T-helper 2 cell treated with Interferon-gamma antibody and Interleukin-4, amounts not matched to agents 5 μg/mL and 100 μg/mL, for 36 hours (primary cell): ENCODE measurements at regions not wholly inside any gene's neighbourhood (a gene's known extent, or its start where the extent isn't known, plus 50 kb on each side); places are given as distances from the start of the nearest gene placed in this dataset.

ENCODE experiments used
- DNase-seq: peaks from one replicate; pipeline ENCODE4 v3.0.0; 2021; ENCODE audit warnings: low spot score
- H3K27ac Mint-ChIP-seq: one replicate; pipeline ENCODE4 v1.8.0; 2021; ENCODE audit warnings: mild to moderate bottlenecking, mixed read lengths
- H3K27me3 Mint-ChIP-seq: one replicate; pipeline ENCODE4 v1.8.0; 2021; ENCODE audit warnings: low read depth, mixed read lengths
- H3K36me3 Mint-ChIP-seq: one replicate; pipeline ENCODE4 v1.8.0; 2021; ENCODE audit warnings: low read depth, mixed read lengths
- H3K4me1 Mint-ChIP-seq: one replicate; pipeline ENCODE4 v1.8.0; 2021; ENCODE audit warnings: low read depth, mixed read lengths
- H3K4me3 Mint-ChIP-seq: one replicate; pipeline ENCODE4 v1.8.0; 2022; ENCODE audit warnings: mild to moderate bottlenecking, moderate library complexity, mixed read lengths
- H3K9me3 Mint-ChIP-seq: one replicate; pipeline ENCODE4 v1.8.0; 2021; ENCODE audit warnings: mixed read lengths

- no peak overlapping the region for H3K4me3 Mint-ChIP-seq
- peaks cover 35% of the 10 kb centered on the region for H3K4me1 Mint-ChIP-seq
- H3K9me3 Mint-ChIP-seq, result no peaks in the 10 kb centered on the region
- no peak overlapping the region for H3K27ac Mint-ChIP-seq
- no peak for DNase-seq
- peaks cover 4% of the 10 kb centered on the region for H3K36me3 Mint-ChIP-seq
- H3K27me3 Mint-ChIP-seq, result no peaks in the 10 kb centered on the region
These were observed 120.2 kb upstream of the ERRFI1 start for GRCh38 chr1:8146257-8146855.

DNA sequence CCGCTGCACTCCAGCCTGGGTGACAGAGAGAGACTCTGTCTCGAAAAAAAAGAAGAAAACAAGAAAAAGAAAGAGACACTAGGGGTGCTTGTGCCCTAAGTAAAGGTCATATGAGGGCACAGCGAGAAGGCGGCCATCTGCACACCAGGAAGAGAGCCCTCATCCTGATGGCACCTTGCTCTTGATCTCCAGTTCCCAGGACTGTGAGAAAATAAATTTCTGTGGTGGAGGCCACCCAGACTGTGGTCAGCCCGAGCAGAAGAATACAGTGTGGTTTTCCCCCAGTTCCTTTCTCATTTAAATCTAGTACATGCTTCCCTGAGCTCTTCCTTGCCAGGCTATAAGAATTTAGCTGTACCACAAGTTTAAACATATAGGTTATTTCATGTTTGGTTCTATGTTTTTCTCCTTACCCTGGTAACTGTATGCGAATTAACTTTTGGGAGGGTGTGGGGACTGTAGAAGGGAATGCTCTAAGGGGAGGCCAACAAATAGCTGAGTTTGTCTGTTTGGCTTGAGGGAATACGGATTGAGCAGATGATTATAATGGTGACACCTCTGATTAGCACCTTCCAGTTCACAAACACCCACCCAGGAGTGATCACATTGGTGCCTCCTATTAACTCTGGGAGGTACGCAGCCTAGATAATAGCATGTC is 119.6 kb upstream of the ERRFI1 start:
- Mint-ChIP-seq H3K36me3 (peaks cover 2% of the 10 kb centered on the region), H3K4me1 (peaks cover 30% of the 10 kb centered on the region), H3K27me3 (no peaks in the 10 kb centered on the region), H3K9me3 (no peaks in the 10 kb centered on the region), H3K4me3 (peak overlapping the region; percentile 2), H3K27ac (no peak overlapping the region)
- DNase-seq, result no peak

- Mint-ChIP-seq H3K4me1 (peaks cover 26% of the 10 kb centered on the region), H3K4me3 (no peak overlapping the region), H3K36me3 (no peaks in the 10 kb centered on the region), H3K27ac (no peak overlapping the region), H3K27me3 (no peaks in the 10 kb centered on the region), H3K9me3 (no peaks in the 10 kb centered on the region)
- DNase-seq, result no peak
These were observed 118.2 kb upstream of the ERRFI1 start for GRCh38 chr1:8144323-8144722.

DNA sequence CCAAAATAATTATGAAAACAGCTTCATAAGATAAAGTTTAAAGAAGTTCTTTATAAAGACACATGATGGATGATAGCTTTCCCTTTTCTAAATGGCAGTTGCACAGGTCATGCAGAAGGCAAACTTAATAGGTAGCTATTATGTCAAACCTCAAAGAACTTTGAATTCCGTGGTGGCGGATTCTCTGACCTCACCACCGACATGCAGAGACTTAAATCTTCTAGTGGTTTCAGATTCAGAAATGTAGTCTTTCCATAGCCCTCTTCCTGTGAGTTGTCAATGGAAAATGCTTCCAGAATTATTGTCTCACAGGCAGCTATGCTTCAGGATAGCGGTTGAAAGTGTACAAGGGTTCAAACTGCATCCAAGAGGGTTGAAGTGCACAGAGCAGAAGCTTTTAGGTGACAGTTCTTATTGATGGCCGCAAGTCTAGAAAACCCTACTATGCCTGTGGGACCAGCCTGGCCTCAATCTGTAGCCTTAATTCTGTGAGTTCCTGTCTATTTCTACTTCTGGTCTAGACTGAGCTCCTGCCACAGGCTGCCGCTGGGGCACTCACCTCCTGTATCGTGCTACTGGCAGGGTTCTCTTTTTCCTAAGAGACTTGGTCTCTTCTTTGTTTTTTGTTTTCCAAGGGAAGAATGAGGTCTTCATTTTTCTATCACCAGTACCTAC is 117.0 kb upstream of the ERRFI1 start:
- DNase-seq, result no peak
- peaks cover 6% of the 10 kb centered on the region for H3K27me3 Mint-ChIP-seq
- no peak overlapping the region for H3K4me3 Mint-ChIP-seq
- H3K4me1 Mint-ChIP-seq, result peaks cover 18% of the 10 kb centered on the region
- H3K9me3 Mint-ChIP-seq, result no peaks in the 10 kb centered on the region
- H3K36me3 Mint-ChIP-seq, result no peaks in the 10 kb centered on the region
- no peak overlapping the region for H3K27ac Mint-ChIP-seq

GRCh38 chr1:8139941-8140340 is 113.8 kb upstream of the ERRFI1 start:
- peaks cover under 1% of the 10 kb centered on the region for H3K4me1 Mint-ChIP-seq
- no peak overlapping the region for H3K27ac Mint-ChIP-seq
- H3K27me3 Mint-ChIP-seq, result peaks cover 15% of the 10 kb centered on the region
- no peaks in the 10 kb centered on the region for H3K9me3 Mint-ChIP-seq
- DNase-seq, result no peak
- no peaks in the 10 kb centered on the region for H3K36me3 Mint-ChIP-seq
- H3K4me3 Mint-ChIP-seq, result no peak overlapping the region

GRCh38 chr1:8139383-8139782 is 113.3 kb upstream of the ERRFI1 start:
- no peak for DNase-seq
- peaks cover 19% of the 10 kb centered on the region for H3K27me3 Mint-ChIP-seq
- H3K36me3 Mint-ChIP-seq, result no peaks in the 10 kb centered on the region
- peaks cover under 1% of the 10 kb centered on the region for H3K4me1 Mint-ChIP-seq
- H3K4me3 Mint-ChIP-seq, result no peak overlapping the region
- H3K9me3 Mint-ChIP-seq, result no peaks in the 10 kb centered on the region
- H3K27ac Mint-ChIP-seq, result no peak overlapping the region

GRCh38 chr1:8138673-8139072 is 112.6 kb upstream of the ERRFI1 start:
- Mint-ChIP-seq H3K27ac (no peak overlapping the region), H3K4me1 (peaks cover 3% of the 10 kb centered on the region), H3K4me3 (no peak overlapping the region), H3K36me3 (no peaks in the 10 kb centered on the region), H3K27me3 (peaks cover 22% of the 10 kb centered on the region), H3K9me3 (no peaks in the 10 kb centered on the region)
- no peak for DNase-seq

- H3K4me3 Mint-ChIP-seq, result no peak overlapping the region
- H3K9me3 Mint-ChIP-seq, result no peaks in the 10 kb centered on the region
- H3K27me3 Mint-ChIP-seq, result peaks cover 25% of the 10 kb centered on the region
- H3K4me1 Mint-ChIP-seq, result peaks cover 5% of the 10 kb centered on the region
- no peak overlapping the region for H3K27ac Mint-ChIP-seq
- DNase-seq, result no peak
- no peaks in the 10 kb centered on the region for H3K36me3 Mint-ChIP-seq
These were observed 111.6 kb upstream of the ERRFI1 start for GRCh38 chr1:8137481-8138244.

GRCh38 chr1:8136766-8137165 is 110.7 kb upstream of the ERRFI1 start:
- Mint-ChIP-seq H3K4me3 (no peak overlapping the region), H3K9me3 (no peaks in the 10 kb centered on the region), H3K36me3 (no peaks in the 10 kb centered on the region), H3K4me1 (peaks cover 5% of the 10 kb centered on the region), H3K27ac (no peak overlapping the region), H3K27me3 (peaks cover 25% of the 10 kb centered on the region)
- no peak for DNase-seq

GRCh38 chr1:8135250-8135649 is 109.1 kb upstream of the ERRFI1 start:
- Mint-ChIP-seq H3K9me3 (no peaks in the 10 kb centered on the region), H3K36me3 (no peaks in the 10 kb centered on the region), H3K4me3 (no peak overlapping the region), H3K27ac (no peak overlapping the region), H3K4me1 (peaks cover 5% of the 10 kb centered on the region), H3K27me3 (peaks cover 25% of the 10 kb centered on the region)
- no peak for DNase-seq

GRCh38 chr1:8134546-8135235 is 108.6 kb upstream of the ERRFI1 start:
- Mint-ChIP-seq H3K4me1 (peaks cover 5% of the 10 kb centered on the region), H3K27ac (no peak overlapping the region), H3K9me3 (no peaks in the 10 kb centered on the region), H3K27me3 (peaks cover 25% of the 10 kb centered on the region), H3K4me3 (no peak overlapping the region), H3K36me3 (no peaks in the 10 kb centered on the region)
- DNase-seq, result no peak

- Mint-ChIP-seq H3K4me1 (peaks cover 5% of the 10 kb centered on the region), H3K27ac (no peak overlapping the region), H3K27me3 (peaks cover 25% of the 10 kb centered on the region), H3K9me3 (no peaks in the 10 kb centered on the region), H3K4me3 (no peak overlapping the region), H3K36me3 (no peaks in the 10 kb centered on the region)
- no peak for DNase-seq
These were observed 107.7 kb upstream of the ERRFI1 start for GRCh38 chr1:8133657-8134430.

- Mint-ChIP-seq H3K27ac (no peak overlapping the region), H3K27me3 (peaks cover 20% of the 10 kb centered on the region), H3K4me1 (peaks cover 5% of the 10 kb centered on the region), H3K4me3 (no peak overlapping the region), H3K36me3 (no peaks in the 10 kb centered on the region), H3K9me3 (no peaks in the 10 kb centered on the region)
- DNase-seq, result no peak
These were observed 107.1 kb upstream of the ERRFI1 start for GRCh38 chr1:8133190-8133589.
